HCT116 (cell line): ENCODE measurements at regions not wholly inside any gene's neighbourhood (a gene's known extent, or its start where the extent isn't known, plus 50 kb on each side); places are given as distances from the start of the nearest gene placed in this dataset.

Experiments used
- ATF3 ChIP-seq: IDR thresholded peaks from 2 replicates; pipeline ENCODE4 v1.6.1; 2012
- CBX3 ChIP-seq: IDR thresholded peaks from 2 replicates; pipeline ENCODE4 v1.6.1; 2012; ENCODE audit warnings: low read depth
- CEBPB ChIP-seq: IDR thresholded peaks from 2 replicates; pipeline ENCODE4 v1.6.1; 2012; ENCODE audit warnings: low read depth
- CTCF ChIP-seq, 3 experiments: fragments of 200-600 bp in 1 of 3; sonication (generic) in 1 of 3; IDR thresholded peaks in 2 of 3; conservative IDR thresholded peaks in 1 of 3; 2 replicates each; pipeline ENCODE4 v1.5.1; 2012 to 2017; ENCODE audit warnings: low read depth in 2 of 3, low read length in 2 of 3, antibody characterized with exemption in 1 of 3, borderline replicate concordance in 1 of 3, control low read depth in 1 of 3, mild to moderate bottlenecking in 1 of 3, mixed read lengths in 1 of 3, mixed run types in 1 of 3, moderate library complexity in 1 of 3; ENCODE audit not compliant: insufficient read depth in 1 of 3
- EZH2 ChIP-seq: fragments of 200-600 bp; sonication (generic); IDR thresholded peaks from 2 replicates; pipeline ENCODE4 v1.6.1; 2017; ENCODE audit warnings: antibody characterized with exemption, mixed run types
- EZH2phosphoT487 ChIP-seq: fragments of 200-600 bp; IDR thresholded peaks from 2 replicates; pipeline ENCODE4 v1.6.1; 2018; ENCODE audit warnings: antibody characterized with exemption, borderline replicate concordance
- MAX ChIP-seq: IDR thresholded peaks from 2 replicates; pipeline ENCODE4 v1.6.1; 2012
- POLR2A ChIP-seq: IDR thresholded peaks from 2 replicates; pipeline ENCODE4 v1.7.0; 2011; ENCODE audit warnings: borderline replicate concordance; ENCODE audit not compliant: insufficient read depth, insufficient read length; ENCODE audit errors: extremely low read depth
- RAD21 ChIP-seq: IDR thresholded peaks from 2 replicates; pipeline ENCODE4 v1.6.1; 2012; ENCODE audit warnings: low read depth, mild to moderate bottlenecking
- REST ChIP-seq: IDR thresholded peaks from 2 replicates; pipeline ENCODE4 v1.6.1; 2012; ENCODE audit warnings: low read depth
- SP1 ChIP-seq: IDR thresholded peaks from 2 replicates; pipeline ENCODE4 v1.6.1; 2012; ENCODE audit warnings: low read depth

- TF ChIP-seq CEBPB: no peak
- no peak for TF ChIP-seq CTCF (IDR thresholded peaks at IDR 0.05 in 2 of 3, conservative IDR thresholded peaks at IDR 0.05 in 1 of 3; ENCODE audit: borderline replicate concordance in 1 of 3, insufficient read depth in 1 of 3, low read depth in 2 of 3, low read length in 2 of 3)
- TF ChIP-seq ATF3: no peak
- no peak for TF ChIP-seq MAX
- TF ChIP-seq POLR2A: no peak
- no peak for TF ChIP-seq CBX3
- no peak for TF ChIP-seq SP1
- TF ChIP-seq RAD21: no peak
- no peak for TF ChIP-seq EZH2
- TF ChIP-seq REST: no peak
- no peak for TF ChIP-seq EZH2phosphoT487
These were observed 64.8 kb upstream of the GK2 start for GRCh38 chr4:79472693-79473438.
